HG03045 (cell line): ENCODE measurements at regions not wholly inside any gene's neighbourhood (a gene's known extent, or its start where the extent isn't known, plus 50 kb on each side); places are given as distances from the start of the nearest gene placed in this dataset.

Source experiments
- ATAC-seq: cut with Tn5 transposase; IDR thresholded peaks from one replicate; pipeline ENCODE4 v1.9.1; 2021; ENCODE audit warnings: mild to moderate bottlenecking, moderate library complexity; ENCODE audit not compliant: unreplicated experiment

GRCh38 chr18:31213641-31214040 is 51.0 kb upstream of the DSC1 start:
- ATAC-seq, result no peak

GRCh38 chr18:31217038-31217849 is 54.6 kb upstream of the DSC1 start:
- ATAC-seq, result no peak

- no peak for ATAC-seq
These were observed 56.2 kb upstream of the DSC1 start for GRCh38 chr18:31218671-31219383.

GRCh38 chr18:31219395-31219794 is 56.7 kb upstream of the DSC1 start:
- ATAC-seq, result no peak

- ATAC-seq, result no peak
These were observed 60.7 kb upstream of the DSC1 start for GRCh38 chr18:31223371-31223770.

- ATAC-seq, result no peak
These were observed 63.0 kb upstream of the DSC1 start for GRCh38 chr18:31225668-31226067.

GRCh38 chr18:31227497-31228229 is 65.0 kb upstream of the DSC1 start:
- no peak for ATAC-seq

- no peak for ATAC-seq
These were observed 67.2 kb upstream of the DSC1 start for GRCh38 chr18:31229829-31230228.

- ATAC-seq, result no peak
These were observed 67.8 kb upstream of the DSC1 start for GRCh38 chr18:31230495-31230894.

GRCh38 chr18:31232013-31232412 is 69.4 kb upstream of the DSC1 start:
- ATAC-seq, result no peak

GRCh38 chr18:31232775-31233424 is 70.2 kb upstream of the DSC1 start:
- ATAC-seq, result no peak

- ATAC-seq, result no peak
These were observed 71.1 kb upstream of the DSC1 start for GRCh38 chr18:31233621-31234275.

- no peak for ATAC-seq
These were observed 73.2 kb upstream of the DSC1 start for GRCh38 chr18:31235856-31236255.

GRCh38 chr18:31237142-31237541 is 74.5 kb upstream of the DSC1 start:
- ATAC-seq, result no peak

GRCh38 chr18:31241425-31241824 is 76.5 kb upstream of the DSG1 start:
- no peak for ATAC-seq

- no peak for ATAC-seq
These were observed 76.0 kb upstream of the DSG1 start for GRCh38 chr18:31241900-31242409.

GRCh38 chr18:31243740-31244512 is 74.0 kb upstream of the DSG1 start:
- ATAC-seq, result no peak

GRCh38 chr18:31244771-31245394 is 73.1 kb upstream of the DSG1 start:
- no peak for ATAC-seq

- no peak for ATAC-seq
These were observed 72.1 kb upstream of the DSG1 start for GRCh38 chr18:31245820-31246219.
